IMR-90 (cell line): ENCODE measurements at regions not wholly inside any gene's neighbourhood (a gene's known extent, or its start where the extent isn't known, plus 50 kb on each side); places are given as distances from the start of the nearest gene placed in this dataset.

Source experiments
- CHD1 ChIP-seq: IDR thresholded peaks from 2 replicates; pipeline ENCODE4 v1.6.1; 2012; ENCODE audit warnings: low read depth, low read length, improper control_type of control experiment
- MAZ ChIP-seq: IDR thresholded peaks from 2 replicates; pipeline ENCODE4 v1.6.1; 2012; ENCODE audit warnings: low read depth, mild to moderate bottlenecking, low read length, improper control_type of control experiment, moderate library complexity, borderline replicate concordance
- MXI1 ChIP-seq: IDR thresholded peaks from 2 replicates; pipeline ENCODE4 v1.6.1; 2012; ENCODE audit warnings: low read depth, mild to moderate bottlenecking, low read length, moderate library complexity, borderline replicate concordance
- POLR2A ChIP-seq: IDR thresholded peaks from 2 replicates; pipeline ENCODE4 v1.6.1; 2012; ENCODE audit warnings: mild to moderate bottlenecking, low read depth, low read length
- RCOR1 ChIP-seq: IDR thresholded peaks from 2 replicates; pipeline ENCODE4 v1.6.1; 2012; ENCODE audit warnings: mild to moderate bottlenecking, low read length, improper control_type of control experiment; ENCODE audit not compliant: insufficient replicate concordance
- SMC3 ChIP-seq: fragments of 150-350 bp; IDR thresholded peaks from 2 replicates; pipeline ENCODE4 v1.6.1; 2016; ENCODE audit warnings: low read depth, mild to moderate bottlenecking, antibody characterized with exemption, low read length, moderate library complexity
- TF ChIP-seq, protein P1 (sequence below): conservative IDR thresholded peaks from 2 replicates; pipeline ENCODE4 v1.5.1; 2012; ENCODE audit warnings: mild to moderate bottlenecking, low read depth, low read length, improper control_type of control experiment
- TF ChIP-seq, protein P2 (sequence below): fragments of 150-350 bp; IDR thresholded peaks from 2 replicates; pipeline ENCODE4 v1.6.1; 2017; ENCODE audit warnings: mild to moderate bottlenecking, antibody characterized with exemption, low read length, low read depth

DNA sequence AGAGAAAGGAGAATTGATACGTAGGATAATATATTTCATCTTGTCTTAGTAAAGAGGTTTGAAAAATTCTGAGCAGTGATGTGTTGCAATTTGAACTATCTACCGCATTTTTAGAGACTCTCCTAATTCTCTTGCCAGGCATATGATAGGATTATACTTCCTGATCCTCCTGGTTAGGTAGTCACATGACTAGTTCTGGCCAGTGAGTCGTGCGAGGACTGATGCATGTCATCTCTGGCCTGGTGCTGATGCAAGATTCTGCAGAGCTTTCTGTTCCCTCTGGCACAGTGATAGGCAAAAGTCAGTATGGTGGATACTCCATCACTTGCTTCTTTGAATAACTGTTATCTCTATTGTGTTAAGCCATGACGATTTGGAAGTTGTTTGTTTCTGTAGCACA, 277.6 kb upstream of the NAALADL2 start:
- TF ChIP-seq, protein P1, sequence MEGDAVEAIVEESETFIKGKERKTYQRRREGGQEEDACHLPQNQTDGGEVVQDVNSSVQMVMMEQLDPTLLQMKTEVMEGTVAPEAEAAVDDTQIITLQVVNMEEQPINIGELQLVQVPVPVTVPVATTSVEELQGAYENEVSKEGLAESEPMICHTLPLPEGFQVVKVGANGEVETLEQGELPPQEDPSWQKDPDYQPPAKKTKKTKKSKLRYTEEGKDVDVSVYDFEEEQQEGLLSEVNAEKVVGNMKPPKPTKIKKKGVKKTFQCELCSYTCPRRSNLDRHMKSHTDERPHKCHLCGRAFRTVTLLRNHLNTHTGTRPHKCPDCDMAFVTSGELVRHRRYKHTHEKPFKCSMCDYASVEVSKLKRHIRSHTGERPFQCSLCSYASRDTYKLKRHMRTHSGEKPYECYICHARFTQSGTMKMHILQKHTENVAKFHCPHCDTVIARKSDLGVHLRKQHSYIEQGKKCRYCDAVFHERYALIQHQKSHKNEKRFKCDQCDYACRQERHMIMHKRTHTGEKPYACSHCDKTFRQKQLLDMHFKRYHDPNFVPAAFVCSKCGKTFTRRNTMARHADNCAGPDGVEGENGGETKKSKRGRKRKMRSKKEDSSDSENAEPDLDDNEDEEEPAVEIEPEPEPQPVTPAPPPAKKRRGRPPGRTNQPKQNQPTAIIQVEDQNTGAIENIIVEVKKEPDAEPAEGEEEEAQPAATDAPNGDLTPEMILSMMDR = no peak
- TF ChIP-seq, protein P2, sequence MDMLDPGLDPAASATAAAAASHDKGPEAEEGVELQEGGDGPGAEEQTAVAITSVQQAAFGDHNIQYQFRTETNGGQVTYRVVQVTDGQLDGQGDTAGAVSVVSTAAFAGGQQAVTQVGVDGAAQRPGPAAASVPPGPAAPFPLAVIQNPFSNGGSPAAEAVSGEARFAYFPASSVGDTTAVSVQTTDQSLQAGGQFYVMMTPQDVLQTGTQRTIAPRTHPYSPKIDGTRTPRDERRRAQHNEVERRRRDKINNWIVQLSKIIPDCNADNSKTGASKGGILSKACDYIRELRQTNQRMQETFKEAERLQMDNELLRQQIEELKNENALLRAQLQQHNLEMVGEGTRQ = no peak
- TF ChIP-seq POLR2A (no peak), RCOR1 (no peak), CHD1 (no peak), SMC3 (no peak), MAZ (no peak), MXI1 (no peak)
